ENCODE measurements at regions not wholly inside any gene's neighbourhood (a gene's known extent, or its start where the extent isn't known, plus 50 kb on each side); places are given as distances from the start of the nearest gene placed in this dataset.
"Not testable (repeated sequence)": the region's sequence is repeated elsewhere in the genome, so short reads cannot be mapped to it uniquely, and the experiment has no call there.

GRCh38 chr14:27409944-27410343 lies 812.1 kb upstream of the NOVA1 start:
- no peak for DNase-seq

- DNase-seq: no peak
Observed at GRCh38 chr14:27410981-27411380, 813.1 kb upstream of the NOVA1 start.

DNA sequence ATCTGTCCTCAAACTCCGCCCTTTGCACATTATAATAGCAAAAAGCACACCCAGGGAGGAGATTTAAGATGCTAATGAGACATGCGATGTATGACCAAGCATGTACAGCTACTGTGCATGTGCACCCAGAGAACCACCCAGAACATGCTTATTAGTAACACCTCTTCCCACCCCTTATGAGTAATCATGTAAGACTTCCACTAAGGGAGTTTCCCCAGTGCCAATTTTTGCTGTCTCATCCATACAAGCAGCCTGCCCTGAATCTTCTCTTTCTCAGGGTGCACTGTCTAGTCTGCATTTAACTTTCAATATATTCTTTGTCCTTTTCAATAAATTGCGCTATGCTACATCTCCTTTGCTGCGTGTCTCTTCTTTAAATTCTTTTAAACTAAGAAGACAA lies 830.0 kb upstream of the NOVA1 start:
- peak; percentile 32 for DNase-seq

GRCh38 chr14:27435923-27436670 lies 838.3 kb upstream of the NOVA1 start:
- DNase-seq: no peak

GRCh38 chr14:27484633-27485032 lies 886.8 kb upstream of the NOVA1 start:
- no peak for DNase-seq

- DNase-seq: no peak
Observed at GRCh38 chr14:27485193-27485592, 887.4 kb upstream of the NOVA1 start.

GRCh38 chr14:27506272-27506671 lies 908.4 kb upstream of the NOVA1 start:
- DNase-seq: no peak

DNA sequence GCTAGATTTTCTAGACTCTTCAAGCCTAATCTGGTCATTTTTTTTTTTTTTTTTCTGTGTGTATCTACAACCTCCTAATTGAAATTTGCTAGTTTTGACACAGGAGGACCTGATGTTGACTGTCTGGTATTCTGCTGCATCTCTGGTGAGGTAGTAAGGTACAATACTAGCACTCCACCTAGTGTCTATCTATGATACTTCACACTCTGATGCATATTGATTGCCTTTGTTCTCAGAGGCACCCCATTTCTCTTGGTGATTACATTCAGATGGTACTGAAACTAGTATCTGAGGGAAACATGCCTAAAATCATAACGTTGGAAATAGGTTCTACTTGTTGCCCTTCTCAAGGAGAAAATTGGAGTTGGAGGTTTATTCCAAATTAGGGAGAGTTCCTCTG lies 930.5 kb upstream of the NOVA1 start:
- peak; percentile 66 for DNase-seq

GRCh38 chr14:27536748-27537147 lies 938.9 kb upstream of the NOVA1 start:
- no peak for DNase-seq

GRCh38 chr14:27546111-27546510 lies 948.3 kb upstream of the NOVA1 start:
- no peak for DNase-seq

DNA sequence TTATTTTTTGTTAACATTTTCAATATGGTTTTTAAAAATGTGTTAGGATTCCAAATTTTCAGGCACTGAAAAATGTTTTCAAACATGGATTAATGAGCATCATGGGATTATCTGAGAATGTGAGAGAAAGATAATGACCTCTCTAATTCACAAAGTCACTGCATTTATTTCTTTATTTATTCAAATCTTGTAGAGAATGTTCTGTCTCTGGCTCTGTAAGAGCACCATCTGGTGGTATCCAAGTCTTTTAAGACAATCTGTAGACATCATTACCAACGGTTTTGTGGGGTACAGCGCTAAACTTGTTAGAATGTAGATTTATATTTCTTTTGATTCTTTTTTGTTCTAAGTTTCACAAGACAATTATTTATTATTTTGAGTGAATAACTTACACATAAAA lies 956.0 kb upstream of the NOVA1 start:
- no peak for DNase-seq

GRCh38 chr14:27557445-27557844 lies 959.6 kb upstream of the NOVA1 start:
- no peak for DNase-seq

DNA sequence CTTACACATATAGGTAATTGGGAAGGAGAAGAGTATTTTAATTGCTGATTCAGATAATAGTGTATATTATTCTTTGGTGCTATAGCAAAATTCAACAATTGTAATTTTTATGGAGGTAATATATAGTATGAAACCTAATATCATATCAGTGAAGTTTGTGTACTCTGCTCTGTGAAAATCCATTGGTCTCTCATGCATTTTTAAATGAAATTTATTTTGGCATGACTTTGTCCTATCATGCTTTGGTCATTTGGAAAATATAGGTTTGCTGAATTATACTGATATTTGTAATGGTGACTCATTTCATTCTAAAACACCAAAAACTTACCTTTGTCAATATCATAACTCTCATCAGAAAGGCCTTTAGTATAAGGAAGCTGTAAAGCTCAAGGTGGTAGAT lies 962.0 kb upstream of the NOVA1 start:
- no peak for DNase-seq

- DNase-seq: no peak
Observed at GRCh38 chr14:27566843-27567382, 969.1 kb upstream of the NOVA1 start.

GRCh38 chr14:27573018-27573417 lies 975.2 kb upstream of the NOVA1 start:
- no peak for DNase-seq

GRCh38 chr14:27587103-27587502 lies 989.3 kb upstream of the NOVA1 start:
- no peak for DNase-seq

- DNase-seq: peak; percentile 28
Observed at GRCh38 chr14:27605282-27605681, 1007.4 kb upstream of the NOVA1 start.

DNA sequence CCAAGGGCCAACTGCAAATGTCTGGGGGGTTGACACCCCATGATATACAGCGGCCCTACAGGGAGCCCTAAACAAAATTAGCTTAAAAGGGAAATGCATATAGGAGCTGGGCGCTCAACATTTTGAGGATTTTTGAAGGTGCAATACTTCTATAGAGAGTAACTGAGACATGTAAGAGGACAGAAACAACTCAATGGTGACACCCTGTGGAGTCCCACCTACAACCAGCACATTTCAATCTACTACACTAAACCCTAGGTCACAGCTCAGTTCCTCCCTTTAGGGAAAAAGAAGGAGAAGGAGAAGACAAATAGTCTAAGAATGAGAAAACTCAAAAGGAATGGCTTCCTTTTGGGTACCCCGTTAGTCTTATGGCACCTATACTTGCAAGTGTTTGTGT lies 1010.5 kb upstream of the NOVA1 start:
- DNase-seq: peak; percentile 6

- DNase-seq: no peak
Observed at GRCh38 chr14:27612121-27612520, 1014.3 kb upstream of the NOVA1 start.

DNA sequence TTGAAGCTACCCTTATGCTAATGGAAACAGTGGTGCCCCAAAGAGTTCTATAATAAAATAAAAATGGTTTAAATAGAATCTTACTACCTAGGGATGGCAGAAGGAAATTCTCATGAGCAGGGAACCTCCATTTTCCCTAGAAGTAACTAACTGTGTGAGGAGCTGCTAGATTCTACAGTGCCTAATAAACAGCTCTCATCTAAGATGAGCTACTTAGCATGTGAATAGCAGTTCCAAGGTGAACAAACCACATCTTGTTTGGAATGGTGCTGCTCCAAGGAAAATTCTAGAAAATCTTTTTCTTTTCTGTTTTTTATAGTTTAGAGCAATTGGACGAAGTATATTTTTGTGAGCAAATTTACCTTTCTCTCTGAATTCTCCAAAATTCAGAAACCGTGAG lies 1015.3 kb upstream of the NOVA1 start:
- DNase-seq: no peak

GRCh38 chr14:27623782-27624181 lies 1025.9 kb upstream of the NOVA1 start:
- DNase-seq: peak; percentile 2

GRCh38 chr14:27634056-27634970 lies 1036.5 kb upstream of the NOVA1 start:
- DNase-seq: no peak

DNA sequence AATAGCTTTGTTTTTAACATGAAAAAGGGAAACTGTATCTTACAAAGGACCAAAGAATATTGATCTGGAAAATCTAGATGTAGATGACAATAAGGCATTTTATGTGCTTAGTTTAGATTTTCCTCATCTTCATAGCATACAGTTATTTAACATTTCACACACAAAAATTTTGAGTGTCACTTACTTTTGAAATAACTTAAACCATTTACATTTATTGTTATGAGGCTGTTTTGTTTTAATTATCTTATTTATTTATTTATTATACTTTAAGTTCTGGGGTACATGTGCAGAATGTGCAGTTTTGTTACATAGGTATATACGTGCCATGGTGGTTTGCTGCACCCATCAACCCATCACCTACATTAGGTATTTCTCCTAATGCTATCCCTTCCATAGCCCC lies 1042.9 kb upstream of the NOVA1 start:
- DNase-seq: not testable (repeated sequence)

Measured in DMS53 (cell line).